Loucy (cell line): ENCODE measurements at regions not wholly inside any gene's neighbourhood (a gene's known extent, or its start where the extent isn't known, plus 50 kb on each side); places are given as distances from the start of the nearest gene placed in this dataset.

ENCODE experiments used
- H2AFZ ChIP-seq: fragments of 200-600 bp; sonication (generic); 2 replicates; pipeline ENCODE4 v1.6.0; 2016; ENCODE audit warnings: antibody characterized with exemption, mild to moderate bottlenecking, low read length, moderate library complexity
- H3F3A ChIP-seq: fragments of 200-600 bp; 2 replicates; pipeline ENCODE4 v1.6.0; 2016; ENCODE audit warnings: antibody characterized with exemption, low read depth, mild to moderate bottlenecking
- H3K27me3 ChIP-seq: fragments of 200-600 bp; sonication (generic); 2 replicates; pipeline ENCODE4 v1.6.1; 2014; ENCODE audit warnings: low read length, mild to moderate bottlenecking; ENCODE audit not compliant: insufficient read depth, poor library complexity, severe bottlenecking
- H3K36me3 ChIP-seq: fragments of 200-600 bp; sonication (generic); 2 replicates; pipeline ENCODE4 v1.6.1; 2016; ENCODE audit warnings: low read length; ENCODE audit not compliant: insufficient read depth
- H3K4me1 ChIP-seq: fragments of 200-600 bp; sonication (generic); 2 replicates; pipeline ENCODE4 v1.5.1; 2014; ENCODE audit warnings: low read length, mild to moderate bottlenecking; ENCODE audit not compliant: insufficient read depth, poor library complexity, severe bottlenecking
- H3K4me2 ChIP-seq: fragments of 200-600 bp; sonication (generic); 2 replicates; pipeline ENCODE4 v1.6.0; 2014; ENCODE audit warnings: antibody characterized with exemption, low read length, low read depth, mild to moderate bottlenecking; ENCODE audit not compliant: poor library complexity, severe bottlenecking
- H3K4me3 ChIP-seq: fragments of 200-600 bp; sonication (generic); 2 replicates; pipeline ENCODE4 v1.5.1; 2014; ENCODE audit warnings: low read length, mild to moderate bottlenecking, mixed read lengths; ENCODE audit not compliant: poor library complexity, severe bottlenecking
- H3K79me2 ChIP-seq: fragments of 200-600 bp; sonication (generic); 2 replicates; pipeline ENCODE4 v1.6.1; 2014; ENCODE audit warnings: low read length; ENCODE audit not compliant: insufficient read depth
- H3K9ac ChIP-seq: fragments of 200-600 bp; sonication (generic); 2 replicates; pipeline ENCODE4 v1.6.0; 2014; ENCODE audit warnings: mild to moderate bottlenecking, low read depth, low read length, moderate library complexity; ENCODE audit not compliant: poor library complexity, severe bottlenecking
- H3K9me2 ChIP-seq: fragments of 200-600 bp; sonication (generic); replicated peaks from 2 replicates; pipeline ENCODE4 v1.6.1; 2016; ENCODE audit warnings: low read depth, low read length, mixed read lengths
- H3K9me3 ChIP-seq: fragments of 200-600 bp; sonication (generic); 2 replicates; pipeline ENCODE4 v1.6.1; 2014; ENCODE audit warnings: mild to moderate bottlenecking, antibody characterized with exemption, low read length, low read depth; ENCODE audit not compliant: insufficient read depth
- H4K20me1 ChIP-seq: fragments of 200-600 bp; sonication (generic); 2 replicates; pipeline ENCODE4 v1.6.0; 2014; ENCODE audit warnings: antibody characterized with exemption, low read length, mild to moderate bottlenecking; ENCODE audit not compliant: insufficient read depth, poor library complexity, severe bottlenecking
- CTCF ChIP-seq: fragments of 200-600 bp; sonication (generic); conservative IDR thresholded peaks from 2 replicates; pipeline ENCODE4 v1.5.1; 2014; ENCODE audit warnings: mild to moderate bottlenecking, antibody characterized with exemption, low read length
- EZH2phosphoT487 ChIP-seq: fragments of 200-600 bp; IDR thresholded peaks from 2 replicates; pipeline ENCODE4 v1.6.1; 2018; ENCODE audit warnings: antibody characterized with exemption, mild to moderate bottlenecking, moderate library complexity, borderline replicate concordance

GRCh38 chr3:72449551-72449950 lies 398.7 kb downstream of the SHQ1 start:
- Histone ChIP-seq H3K79me2 (peaks cover 22% of the 10 kb centered on the region), H3K4me1 (peaks cover 22% of the 10 kb centered on the region), H3K36me3 (no peaks in the 10 kb centered on the region), H3K9ac (no peak overlapping the region), H3F3A (no peaks in the 10 kb centered on the region), H2AFZ (no peak overlapping the region), H4K20me1 (peaks cover 22% of the 10 kb centered on the region), H3K4me2 (no peak overlapping the region), H3K4me3 (no peak overlapping the region), H3K9me3 (no peaks in the 10 kb centered on the region), H3K9me2 (no peaks in the 10 kb centered on the region), H3K27me3 (no peaks in the 10 kb centered on the region)
- TF ChIP-seq EZH2phosphoT487: no peak
- TF ChIP-seq CTCF: no peak

GRCh38 chr3:72448858-72449257 lies 399.4 kb downstream of the SHQ1 start:
- Histone ChIP-seq H3K79me2 (peaks cover 29% of the 10 kb centered on the region), H4K20me1 (peaks cover 29% of the 10 kb centered on the region), H3K9ac (no peak overlapping the region), H3K4me2 (no peak overlapping the region), H3K9me3 (no peaks in the 10 kb centered on the region), H3K9me2 (no peaks in the 10 kb centered on the region), H3K4me3 (no peak overlapping the region), H3F3A (no peaks in the 10 kb centered on the region), H3K36me3 (no peaks in the 10 kb centered on the region), H3K27me3 (no peaks in the 10 kb centered on the region), H3K4me1 (peaks cover 26% of the 10 kb centered on the region), H2AFZ (no peak overlapping the region)
- no peak for TF ChIP-seq EZH2phosphoT487
- TF ChIP-seq CTCF: no peak

- Histone ChIP-seq H3K79me2 (peaks cover 34% of the 10 kb centered on the region), H4K20me1 (peaks cover 33% of the 10 kb centered on the region), H3K9me2 (no peaks in the 10 kb centered on the region), H3K4me3 (no peak overlapping the region), H3F3A (no peaks in the 10 kb centered on the region), H2AFZ (no peak overlapping the region), H3K9me3 (no peaks in the 10 kb centered on the region), H3K36me3 (no peaks in the 10 kb centered on the region), H3K27me3 (no peaks in the 10 kb centered on the region), H3K4me2 (no peak overlapping the region), H3K4me1 (peaks cover 30% of the 10 kb centered on the region), H3K9ac (no peak overlapping the region)
- no peak for TF ChIP-seq EZH2phosphoT487
- TF ChIP-seq CTCF: no peak
These were observed 399.8 kb downstream of the SHQ1 start for GRCh38 chr3:72448375-72448823.
